ENCODE measurements at regions not wholly inside any gene's neighbourhood (a gene's known extent, or its start where the extent isn't known, plus 50 kb on each side); places are given as distances from the start of the nearest gene placed in this dataset.

DNA sequence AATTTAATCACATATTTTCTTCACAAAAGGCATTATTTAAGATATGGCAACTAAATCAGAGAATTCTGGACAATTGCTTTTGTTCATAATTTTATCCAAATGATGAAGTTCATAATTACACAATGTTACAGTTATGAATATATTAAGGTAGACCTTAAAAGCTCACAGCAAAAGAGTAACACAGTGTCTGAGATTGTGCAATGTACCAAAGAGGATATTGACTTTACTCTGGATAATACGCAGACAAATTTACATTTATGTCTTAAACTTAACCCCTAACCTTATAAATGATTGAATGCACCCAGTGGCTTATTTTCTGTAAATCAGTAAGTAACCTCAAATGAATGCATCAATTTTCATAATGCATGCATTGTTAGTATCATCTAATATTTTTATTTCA is 216.2 kb upstream of the SAMSN1 start:
- Histone ChIP-seq H3K27me3 (no peaks in the 10 kb centered on the region), H3K36me3 (no peaks in the 10 kb centered on the region), H3K27ac (peak overlapping the region in 2 of 4 donors; percentile 26 to 73), H3K4me3 (no peak overlapping the region), H3K4me1 (peaks cover 0 to 4% (median 2%) of the 10 kb centered on the region in 4 donors), H3K9me3 (no peaks in the 10 kb centered on the region)
- ATAC-seq (ENCODE audit: low FRiP score in 2 of 2), result no peak
- no peak for TF ChIP-seq POLR2AphosphoS5 (IDR thresholded peaks at IDR 0.05)
- no peak for TF ChIP-seq EP300 (IDR thresholded peaks at IDR 0.05)
- TF ChIP-seq POLR2A (IDR thresholded peaks at IDR 0.05), result no peak
- TF ChIP-seq, protein P1, sequence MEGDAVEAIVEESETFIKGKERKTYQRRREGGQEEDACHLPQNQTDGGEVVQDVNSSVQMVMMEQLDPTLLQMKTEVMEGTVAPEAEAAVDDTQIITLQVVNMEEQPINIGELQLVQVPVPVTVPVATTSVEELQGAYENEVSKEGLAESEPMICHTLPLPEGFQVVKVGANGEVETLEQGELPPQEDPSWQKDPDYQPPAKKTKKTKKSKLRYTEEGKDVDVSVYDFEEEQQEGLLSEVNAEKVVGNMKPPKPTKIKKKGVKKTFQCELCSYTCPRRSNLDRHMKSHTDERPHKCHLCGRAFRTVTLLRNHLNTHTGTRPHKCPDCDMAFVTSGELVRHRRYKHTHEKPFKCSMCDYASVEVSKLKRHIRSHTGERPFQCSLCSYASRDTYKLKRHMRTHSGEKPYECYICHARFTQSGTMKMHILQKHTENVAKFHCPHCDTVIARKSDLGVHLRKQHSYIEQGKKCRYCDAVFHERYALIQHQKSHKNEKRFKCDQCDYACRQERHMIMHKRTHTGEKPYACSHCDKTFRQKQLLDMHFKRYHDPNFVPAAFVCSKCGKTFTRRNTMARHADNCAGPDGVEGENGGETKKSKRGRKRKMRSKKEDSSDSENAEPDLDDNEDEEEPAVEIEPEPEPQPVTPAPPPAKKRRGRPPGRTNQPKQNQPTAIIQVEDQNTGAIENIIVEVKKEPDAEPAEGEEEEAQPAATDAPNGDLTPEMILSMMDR (IDR thresholded peaks at IDR 0.05), result no peak
- WGBS, 2 donors, result 26 to 33% methylated on average over 1 of the region's 1 CpG
- DNase-seq, result no peak

DNA sequence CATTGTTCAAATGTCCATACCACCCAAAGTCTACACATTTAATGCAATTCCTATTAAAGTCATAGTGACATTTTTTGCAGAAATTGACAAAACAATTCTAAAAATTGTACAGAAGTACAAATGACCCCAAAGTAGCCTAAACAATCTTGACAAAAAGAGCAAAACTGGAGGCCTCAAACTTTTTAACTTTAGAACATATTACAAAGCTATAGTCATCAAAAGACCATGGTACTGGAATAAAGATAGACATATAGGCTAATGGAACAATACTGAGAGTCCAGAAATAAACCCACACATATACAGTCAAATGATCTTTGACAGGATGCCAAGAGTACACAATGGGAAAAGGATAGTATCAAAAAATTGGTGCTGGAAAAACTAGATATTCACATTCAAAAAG is 213.2 kb upstream of the SAMSN1 start:
- H3K36me3 ChIP-seq, result no peaks in the 10 kb centered on the region

GRCh38 chr21:14758849-14759248 is 212.7 kb upstream of the SAMSN1 start:
- TF ChIP-seq, protein P1 (IDR thresholded peaks at IDR 0.05), result no peak
- TF ChIP-seq POLR2AphosphoS5 (IDR thresholded peaks at IDR 0.05) (no peak), EP300 (IDR thresholded peaks at IDR 0.05) (no peak), POLR2A (IDR thresholded peaks at IDR 0.05) (no peak)
- DNase-seq (no peak), ATAC-seq (ENCODE audit: low FRiP score in 2 of 2) (no peak)
- Histone ChIP-seq H3K27ac (no peak overlapping the region), H3K9me3 (no peaks in the 10 kb centered on the region), H3K27me3 (no peaks in the 10 kb centered on the region), H3K4me3 (no peak overlapping the region), H3K4me1 (peaks cover 0 to 4% (median 2%) of the 10 kb centered on the region in 4 donors), H3K36me3 (no peaks in the 10 kb centered on the region)

More for the DNA sequence above, 213.2 kb upstream of the SAMSN1 start:
- TF ChIP-seq, protein P1 (IDR thresholded peaks at IDR 0.05), result no peak
- TF ChIP-seq EP300 (IDR thresholded peaks at IDR 0.05) (no peak), POLR2AphosphoS5 (IDR thresholded peaks at IDR 0.05) (no peak), POLR2A (IDR thresholded peaks at IDR 0.05) (no peak)
- ATAC-seq (ENCODE audit: low FRiP score in 2 of 2) (no peak), DNase-seq (no peak)
- Histone ChIP-seq H3K4me1 (peaks cover 0 to 4% (median 2%) of the 10 kb centered on the region in 4 donors), H3K27me3 (no peaks in the 10 kb centered on the region), H3K4me3 (no peak overlapping the region), H3K27ac (no peak overlapping the region), H3K9me3 (no peaks in the 10 kb centered on the region)

- no peak for DNase-seq
- WGBS, 2 donors, result 88 to 94% methylated on average over 7 of the region's 7 CpGs
These were observed 211.6 kb upstream of the SAMSN1 start for GRCh38 chr21:14757533-14758327.

More at GRCh38 chr21:14757533-14758327, 211.6 kb upstream of the SAMSN1 start:
- TF ChIP-seq POLR2AphosphoS5 (IDR thresholded peaks at IDR 0.05), result no peak
- TF ChIP-seq, protein P1 (IDR thresholded peaks at IDR 0.05), result no peak
- TF ChIP-seq EP300 (IDR thresholded peaks at IDR 0.05), result no peak
- no peak for TF ChIP-seq POLR2A (IDR thresholded peaks at IDR 0.05)
- no peak for ATAC-seq (ENCODE audit: low FRiP score in 2 of 2)
- Histone ChIP-seq H3K4me3 (no peak overlapping the region), H3K9me3 (no peaks in the 10 kb centered on the region), H3K27me3 (no peaks in the 10 kb centered on the region), H3K27ac (no peak overlapping the region), H3K4me1 (no peaks in the 10 kb centered on the region), H3K36me3 (no peaks in the 10 kb centered on the region)
